GM21515 (cell line): ENCODE measurements at regions not wholly inside any gene's neighbourhood (a gene's known extent, or its start where the extent isn't known, plus 50 kb on each side); places are given as distances from the start of the nearest gene placed in this dataset.
"Not testable (repeated sequence)": the region's sequence is repeated elsewhere in the genome, so short reads cannot be mapped to it uniquely, and the experiment has no call there.

ENCODE experiments used
- ATAC-seq: cut with Tn5 transposase; IDR thresholded peaks from one replicate; pipeline ENCODE4 v1.9.1; 2021; ENCODE audit not compliant: unreplicated experiment

- ATAC-seq: no peak
Observed at GRCh38 chr6:112851146-112851545, 504.0 kb downstream of the RFPL4B start.

GRCh38 chr6:112853162-112853561 is 506.0 kb downstream of the RFPL4B start:
- no peak for ATAC-seq

GRCh38 chr6:112863753-112864152 is 516.6 kb downstream of the RFPL4B start:
- no peak for ATAC-seq

GRCh38 chr6:112865131-112865530 is 518.0 kb downstream of the RFPL4B start:
- ATAC-seq: no peak

- ATAC-seq: no peak
Observed at GRCh38 chr6:112874881-112875280, 527.8 kb downstream of the RFPL4B start.

- ATAC-seq: no peak
Observed at GRCh38 chr6:112877134-112878100, 530.3 kb downstream of the RFPL4B start.

GRCh38 chr6:112879920-112880413 is 532.8 kb downstream of the RFPL4B start:
- no peak for ATAC-seq

- no peak for ATAC-seq
Observed at GRCh38 chr6:112881027-112881426, 533.9 kb downstream of the RFPL4B start.

- no peak for ATAC-seq
Observed at GRCh38 chr6:112881828-112882780, 535.0 kb downstream of the RFPL4B start.

GRCh38 chr6:112883095-112883494 is 536.0 kb downstream of the RFPL4B start:
- ATAC-seq: no peak

GRCh38 chr6:112886415-112886814 is 539.3 kb downstream of the RFPL4B start:
- no peak for ATAC-seq

- ATAC-seq: not testable (repeated sequence)
Observed at GRCh38 chr6:112887424-112887823, 540.3 kb downstream of the RFPL4B start.

- no peak for ATAC-seq
Observed at GRCh38 chr6:112899541-112899940, 552.4 kb downstream of the RFPL4B start.

- no peak for ATAC-seq
Observed at GRCh38 chr6:112903361-112903760, 556.2 kb downstream of the RFPL4B start.

- ATAC-seq: no peak
Observed at GRCh38 chr6:112906726-112907125, 559.6 kb downstream of the RFPL4B start.

GRCh38 chr6:112909781-112910180 is 562.7 kb downstream of the RFPL4B start:
- no peak for ATAC-seq

- no peak for ATAC-seq
Observed at GRCh38 chr6:112910256-112910655, 563.1 kb downstream of the RFPL4B start.

- ATAC-seq: no peak
Observed at GRCh38 chr6:112911959-112912358, 564.8 kb downstream of the RFPL4B start.

- ATAC-seq: no peak
Observed at GRCh38 chr6:112912416-112913101, 565.4 kb downstream of the RFPL4B start.

GRCh38 chr6:112919744-112920143 is 572.6 kb downstream of the RFPL4B start:
- ATAC-seq: not testable (repeated sequence)

GRCh38 chr6:112920994-112921393 is 573.9 kb downstream of the RFPL4B start:
- no peak for ATAC-seq
